ENCODE measurements at regions not wholly inside any gene's neighbourhood (a gene's known extent, or its start where the extent isn't known, plus 50 kb on each side); places are given as distances from the start of the nearest gene placed in this dataset.

DNA sequence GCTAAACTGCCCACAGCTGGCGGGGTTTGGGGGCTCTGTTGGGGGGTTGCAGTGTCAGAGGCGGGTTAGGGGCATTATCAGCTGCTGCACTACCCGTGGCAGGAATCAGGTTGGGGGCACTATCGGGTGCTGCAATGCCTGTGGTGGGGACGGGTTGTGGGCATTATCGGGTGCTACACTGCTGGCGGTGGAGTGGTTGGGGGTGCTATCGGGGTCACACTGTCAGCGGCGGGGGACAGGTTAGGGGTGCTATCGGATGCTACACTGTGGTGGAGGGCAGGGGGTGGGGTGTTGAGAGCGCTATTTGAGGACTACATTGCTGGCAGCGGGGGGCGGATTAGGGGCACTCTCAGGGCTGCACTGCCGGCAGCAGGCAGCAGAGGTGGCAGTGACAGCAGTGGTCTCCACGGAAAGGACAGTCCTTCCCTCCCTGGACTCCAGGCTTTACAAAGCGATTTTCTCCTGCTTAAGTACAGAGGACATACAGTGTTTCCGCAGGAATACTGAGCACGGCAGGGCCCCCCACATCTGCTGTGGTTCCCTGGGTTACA is 119.5 kb upstream of the VPREB1 start:
- TF ChIP-seq, protein P1, sequence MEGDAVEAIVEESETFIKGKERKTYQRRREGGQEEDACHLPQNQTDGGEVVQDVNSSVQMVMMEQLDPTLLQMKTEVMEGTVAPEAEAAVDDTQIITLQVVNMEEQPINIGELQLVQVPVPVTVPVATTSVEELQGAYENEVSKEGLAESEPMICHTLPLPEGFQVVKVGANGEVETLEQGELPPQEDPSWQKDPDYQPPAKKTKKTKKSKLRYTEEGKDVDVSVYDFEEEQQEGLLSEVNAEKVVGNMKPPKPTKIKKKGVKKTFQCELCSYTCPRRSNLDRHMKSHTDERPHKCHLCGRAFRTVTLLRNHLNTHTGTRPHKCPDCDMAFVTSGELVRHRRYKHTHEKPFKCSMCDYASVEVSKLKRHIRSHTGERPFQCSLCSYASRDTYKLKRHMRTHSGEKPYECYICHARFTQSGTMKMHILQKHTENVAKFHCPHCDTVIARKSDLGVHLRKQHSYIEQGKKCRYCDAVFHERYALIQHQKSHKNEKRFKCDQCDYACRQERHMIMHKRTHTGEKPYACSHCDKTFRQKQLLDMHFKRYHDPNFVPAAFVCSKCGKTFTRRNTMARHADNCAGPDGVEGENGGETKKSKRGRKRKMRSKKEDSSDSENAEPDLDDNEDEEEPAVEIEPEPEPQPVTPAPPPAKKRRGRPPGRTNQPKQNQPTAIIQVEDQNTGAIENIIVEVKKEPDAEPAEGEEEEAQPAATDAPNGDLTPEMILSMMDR (conservative IDR thresholded peaks at IDR 0.05): no peak
- H3K9me3 Mint-ChIP-seq: no peaks in the 10 kb centered on the region

DNA sequence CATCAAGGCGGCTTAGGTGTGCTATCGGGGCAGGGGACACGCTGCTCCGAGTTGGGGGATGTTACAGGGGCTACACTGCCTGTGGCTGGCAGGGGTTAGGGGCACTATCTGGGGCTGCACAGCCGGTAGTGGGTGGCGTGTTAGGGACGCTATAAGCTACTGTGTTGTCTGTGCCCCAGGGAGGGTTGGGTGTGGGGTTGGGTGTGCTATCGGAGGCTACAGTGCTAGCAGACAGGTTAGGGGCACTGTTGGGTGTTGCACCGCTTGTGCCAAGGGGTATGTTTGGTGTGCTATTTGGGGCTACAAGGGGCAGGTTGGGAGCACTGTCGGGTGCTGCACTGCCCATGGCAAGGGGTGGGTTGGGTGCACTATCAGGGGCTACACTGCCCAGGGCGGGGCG is 120.2 kb upstream of the VPREB1 start:
- no peak for DNase-seq (ENCODE audit: extremely low spot score, unreplicated experiment)
- TF ChIP-seq, protein P1 (conservative IDR thresholded peaks at IDR 0.05): no peak
- no peaks in the 10 kb centered on the region for H3K4me1 Mint-ChIP-seq (ENCODE audit: unreplicated experiment)
- H3K36me3 Mint-ChIP-seq: no peaks in the 10 kb centered on the region
- H3K27me3 Mint-ChIP-seq: peaks cover 47% of the 10 kb centered on the region
- H3K9me3 Mint-ChIP-seq: no peaks in the 10 kb centered on the region
- no peak overlapping the region for H3K4me3 Mint-ChIP-seq
- H3K27ac Mint-ChIP-seq: no peak overlapping the region

More for the DNA sequence above, 119.5 kb upstream of the VPREB1 start:
- peaks cover 46% of the 10 kb centered on the region for H3K27me3 Mint-ChIP-seq
- no peak overlapping the region for H3K4me3 Mint-ChIP-seq
- no peaks in the 10 kb centered on the region for H3K36me3 Mint-ChIP-seq
- no peak for DNase-seq (ENCODE audit: extremely low spot score, unreplicated experiment)
- H3K4me1 Mint-ChIP-seq (ENCODE audit: unreplicated experiment): no peaks in the 10 kb centered on the region
- no peak overlapping the region for H3K27ac Mint-ChIP-seq

DNA sequence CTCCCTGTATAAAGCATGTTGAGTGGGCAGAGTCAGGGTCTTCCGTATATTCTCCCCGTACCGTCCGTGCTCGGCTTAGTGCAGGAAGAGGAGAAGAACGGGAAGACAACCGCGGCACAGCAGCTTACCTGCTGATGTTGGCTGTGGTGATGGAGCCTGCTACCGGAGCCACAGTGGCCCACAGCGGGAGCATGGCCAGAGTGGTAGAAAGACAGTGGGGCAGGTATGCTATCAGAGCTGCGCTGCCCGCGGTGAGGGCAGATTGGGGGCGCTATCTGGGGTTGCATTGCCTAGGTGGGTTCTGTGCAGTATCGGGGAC is 120.7 kb upstream of the VPREB1 start:
- H3K9me3 Mint-ChIP-seq: no peaks in the 10 kb centered on the region
- no peaks in the 10 kb centered on the region for H3K36me3 Mint-ChIP-seq
- peaks cover 49% of the 10 kb centered on the region for H3K27me3 Mint-ChIP-seq
- H3K4me3 Mint-ChIP-seq: no peak overlapping the region
- no peak for DNase-seq (ENCODE audit: extremely low spot score, unreplicated experiment)
- TF ChIP-seq, protein P1 (conservative IDR thresholded peaks at IDR 0.05): no peak
- H3K4me1 Mint-ChIP-seq (ENCODE audit: unreplicated experiment): no peaks in the 10 kb centered on the region
- no peak overlapping the region for H3K27ac Mint-ChIP-seq

DNA sequence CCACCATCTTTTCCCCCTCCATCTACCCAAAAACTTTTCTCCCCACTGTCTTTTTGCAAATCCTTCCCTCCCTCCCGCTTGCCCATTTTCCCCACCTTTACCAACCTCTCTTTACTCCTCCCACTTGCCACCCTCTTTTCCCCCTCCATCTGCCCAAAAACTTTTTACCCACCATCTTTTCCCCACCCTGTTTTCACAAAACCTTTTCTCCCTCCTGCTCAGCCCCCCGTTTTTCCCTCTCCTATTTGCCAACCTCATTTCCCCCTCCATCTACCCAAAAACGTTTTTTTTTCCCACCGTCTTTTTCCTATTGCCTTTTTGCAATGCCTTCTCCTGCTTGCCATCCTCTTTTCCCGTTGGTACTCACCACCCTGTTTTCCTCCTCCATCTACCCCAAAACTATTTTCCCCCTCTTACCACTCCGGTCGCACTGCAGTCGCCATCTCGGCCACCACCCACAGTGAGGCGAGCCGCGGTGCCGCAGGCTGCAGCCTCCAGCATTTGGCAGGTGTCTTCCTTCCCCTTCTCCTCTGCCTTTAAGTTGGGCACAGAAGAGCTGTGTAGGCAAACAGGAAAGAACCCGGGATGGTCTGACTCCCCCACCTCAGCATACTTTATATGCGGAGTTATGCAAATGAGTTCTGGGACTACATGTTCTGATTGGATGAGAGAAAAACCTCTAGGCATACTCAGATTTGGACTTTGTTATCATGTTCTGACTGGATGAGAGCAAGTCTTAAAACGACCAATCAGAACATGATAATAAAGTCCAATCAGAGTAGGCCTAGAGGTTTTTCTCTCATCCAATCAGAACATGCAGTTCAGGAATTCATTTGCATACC is 121.2 kb upstream of the VPREB1 start:
- Mint-ChIP-seq H3K9me3 (no peaks in the 10 kb centered on the region), H3K4me3 (no peak overlapping the region), H3K27me3 (peaks cover 47% of the 10 kb centered on the region), H3K36me3 (no peaks in the 10 kb centered on the region), H3K27ac (no peak overlapping the region), H3K4me1 (ENCODE audit: unreplicated experiment) (no peaks in the 10 kb centered on the region)
- TF ChIP-seq, protein P1 (conservative IDR thresholded peaks at IDR 0.05): no peak
- no peak for DNase-seq (ENCODE audit: extremely low spot score, unreplicated experiment)

DNA sequence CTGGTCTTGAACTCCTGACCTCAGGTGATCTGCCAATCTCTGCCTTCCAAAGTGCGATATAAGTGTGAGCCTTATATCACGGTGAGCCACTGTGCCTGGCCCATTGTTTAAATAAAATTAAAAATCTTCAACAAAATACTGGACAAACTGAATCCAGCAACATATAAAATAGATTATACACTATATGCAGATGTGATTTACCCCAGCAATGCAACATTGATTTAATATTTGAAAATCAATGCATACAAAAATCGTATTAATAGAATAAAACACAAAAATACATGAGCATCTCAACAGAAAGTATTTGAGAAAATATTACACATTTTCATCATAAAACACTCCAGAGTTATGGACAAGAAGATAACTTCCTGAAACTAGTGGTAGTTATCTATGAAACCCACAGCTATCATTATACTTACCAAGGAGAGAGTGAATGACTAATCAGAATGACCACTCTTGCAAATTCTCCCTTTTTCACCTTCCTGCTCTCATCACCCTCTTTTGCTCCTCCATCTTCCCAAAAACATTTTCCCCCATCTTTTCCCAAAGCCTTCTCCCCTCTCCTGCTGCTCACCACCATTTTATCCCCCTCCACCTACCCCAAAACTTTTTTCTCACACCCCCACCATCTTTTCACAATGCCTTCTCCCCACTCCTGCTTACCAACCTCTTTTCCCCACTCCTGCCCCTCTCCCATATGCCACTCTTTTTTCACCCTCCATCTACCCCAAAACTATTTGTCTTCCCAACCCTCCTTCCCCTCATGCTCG is 122.1 kb upstream of the VPREB1 start:
- no peak overlapping the region for H3K27ac Mint-ChIP-seq
- peaks cover 45% of the 10 kb centered on the region for H3K27me3 Mint-ChIP-seq
- H3K36me3 Mint-ChIP-seq: no peaks in the 10 kb centered on the region
- no peak for DNase-seq (ENCODE audit: extremely low spot score, unreplicated experiment)
- TF ChIP-seq, protein P1 (conservative IDR thresholded peaks at IDR 0.05): no peak
- H3K4me3 Mint-ChIP-seq: no peak overlapping the region
- no peaks in the 10 kb centered on the region for H3K9me3 Mint-ChIP-seq
- H3K4me1 Mint-ChIP-seq (ENCODE audit: unreplicated experiment): no peaks in the 10 kb centered on the region

Data from type B pancreatic cell (in vitro differentiated cells).